HG03135 (cell line): ENCODE measurements at regions not wholly inside any gene's neighbourhood (a gene's known extent, or its start where the extent isn't known, plus 50 kb on each side); places are given as distances from the start of the nearest gene placed in this dataset.
A peak's percentile ranks its signal among the peaks of the same experiment; 100 is the strongest.
"Not testable (repeated sequence)": the region's sequence is repeated elsewhere in the genome, so short reads cannot be mapped to it uniquely, and the experiment has no call there.

ENCODE experiments used
- ATAC-seq: cut with Tn5 transposase; IDR thresholded peaks from one replicate; pipeline ENCODE4 v1.9.1; 2021; ENCODE audit warnings: mild to moderate bottlenecking, moderate library complexity; ENCODE audit not compliant: unreplicated experiment

GRCh38 chr4:97432551-97432950 is 710.7 kb downstream of the STPG2 start:
- ATAC-seq: no peak

- not testable (repeated sequence) for ATAC-seq
Measured at GRCh38 chr4:97437998-97438705, 705.1 kb downstream of the STPG2 start.

GRCh38 chr4:97453186-97453585 is 690.1 kb downstream of the STPG2 start:
- ATAC-seq: no peak

GRCh38 chr4:97457253-97457652 is 686.0 kb downstream of the STPG2 start:
- no peak for ATAC-seq

GRCh38 chr4:97468272-97468671 is 675.0 kb downstream of the STPG2 start:
- no peak for ATAC-seq

- ATAC-seq: no peak
Measured at GRCh38 chr4:97475621-97476020, 667.7 kb downstream of the STPG2 start.

- no peak for ATAC-seq
Measured at GRCh38 chr4:97477974-97478373, 665.3 kb downstream of the STPG2 start.

GRCh38 chr4:97479388-97479787 is 663.9 kb downstream of the STPG2 start:
- ATAC-seq: no peak

- no peak for ATAC-seq
Measured at GRCh38 chr4:97491856-97492255, 651.4 kb downstream of the STPG2 start.

- ATAC-seq: no peak
Measured at GRCh38 chr4:97493815-97494518, 649.3 kb downstream of the STPG2 start.

- ATAC-seq: no peak
Measured at GRCh38 chr4:97496298-97496873, 646.9 kb downstream of the STPG2 start.

- no peak for ATAC-seq
Measured at GRCh38 chr4:97498875-97499274, 644.4 kb downstream of the STPG2 start.

- peak; percentile 100 for ATAC-seq
Measured at GRCh38 chr4:97500423-97500822, 642.9 kb downstream of the STPG2 start.

- ATAC-seq: no peak
Measured at GRCh38 chr4:97504713-97505112, 638.6 kb downstream of the STPG2 start.

- ATAC-seq: no peak
Measured at GRCh38 chr4:97507587-97508245, 635.6 kb downstream of the STPG2 start.
